K562 (cell line): ENCODE measurements at regions not wholly inside any gene's neighbourhood (a gene's known extent, or its start where the extent isn't known, plus 50 kb on each side); places are given as distances from the start of the nearest gene placed in this dataset.

Experiments
- SIN3A ChIP-seq, 2 experiments: fragments of 150-350 bp in 1 of 2; IDR thresholded peaks; 2 replicates each; pipeline ENCODE4 v1.6.1; 2011 to 2016; ENCODE audit warnings: borderline replicate concordance in 2 of 2, low read depth in 2 of 2, low read length in 2 of 2, mild to moderate bottlenecking in 2 of 2, moderate library complexity in 2 of 2; ENCODE audit not compliant: control insufficient read depth in 1 of 2
- TCF7 ChIP-seq: sonication (generic); IDR thresholded peaks from 2 replicates; pipeline ENCODE4 v1.6.1; 2016; ENCODE audit warnings: antibody characterized with exemption, borderline replicate concordance
- TF ChIP-seq, protein P1 (sequence below), 2 experiments: fragments of 450-650 bp; IDR thresholded peaks; 2 replicates each; pipeline ENCODE4 v1.6.1; 2016; ENCODE audit warnings: mild to moderate bottlenecking in 2 of 2, borderline replicate concordance in 1 of 2, low read depth in 1 of 2, moderate library complexity in 1 of 2
- TF ChIP-seq, protein P2 (sequence below), 3 experiments: IDR thresholded peaks in 2 of 3; conservative IDR thresholded peaks in 1 of 3; 2 replicates each; pipeline ENCODE4 v1.5.1; 2011 to 2012; ENCODE audit warnings: low read length in 3 of 3, mild to moderate bottlenecking in 3 of 3, control low read depth in 2 of 3, improper control_type of control experiment in 1 of 3, inconsistent platforms in 1 of 3, low read depth in 1 of 3, mixed read lengths in 1 of 3, moderate library complexity in 1 of 3; ENCODE audit not compliant: insufficient read depth in 2 of 3
- TF ChIP-seq, protein P3 (sequence below): fragments of 250-450 bp; sonication (Bioruptor Pico); IDR thresholded peaks from 2 replicates; pipeline ENCODE4 v1.8.0; 2021; ENCODE audit warnings: borderline replicate concordance, mild to moderate bottlenecking, moderate library complexity; ENCODE audit not compliant: poor library complexity, severe bottlenecking
- TF ChIP-seq, protein P4 (sequence below): fragments of 250-450 bp; sonication (Bioruptor Pico); IDR thresholded peaks from 2 replicates; pipeline ENCODE4 v1.5.0; 2021; ENCODE audit warnings: mild to moderate bottlenecking, borderline replicate concordance

DNA sequence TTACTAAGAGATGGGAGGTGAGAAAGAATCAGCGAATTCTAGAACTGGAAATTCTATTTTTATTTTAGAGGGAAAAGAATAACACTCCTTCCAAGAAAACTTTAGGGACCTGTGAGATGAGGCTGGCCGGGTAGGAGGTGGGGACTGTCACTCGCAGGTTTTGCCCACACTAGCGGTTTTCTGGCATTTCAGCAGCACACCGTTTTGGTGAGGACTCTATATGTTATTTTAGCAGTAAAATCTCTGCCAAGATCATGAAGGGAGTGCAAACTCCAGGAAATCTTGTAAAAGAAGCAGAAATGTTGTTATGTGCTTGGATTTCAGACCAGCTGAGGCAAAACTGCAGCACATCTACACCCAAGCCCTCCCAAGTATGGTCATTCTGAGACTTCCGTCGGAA, 470.6 kb downstream of the PSAT1 start (continued):
- TF ChIP-seq, protein P1, sequence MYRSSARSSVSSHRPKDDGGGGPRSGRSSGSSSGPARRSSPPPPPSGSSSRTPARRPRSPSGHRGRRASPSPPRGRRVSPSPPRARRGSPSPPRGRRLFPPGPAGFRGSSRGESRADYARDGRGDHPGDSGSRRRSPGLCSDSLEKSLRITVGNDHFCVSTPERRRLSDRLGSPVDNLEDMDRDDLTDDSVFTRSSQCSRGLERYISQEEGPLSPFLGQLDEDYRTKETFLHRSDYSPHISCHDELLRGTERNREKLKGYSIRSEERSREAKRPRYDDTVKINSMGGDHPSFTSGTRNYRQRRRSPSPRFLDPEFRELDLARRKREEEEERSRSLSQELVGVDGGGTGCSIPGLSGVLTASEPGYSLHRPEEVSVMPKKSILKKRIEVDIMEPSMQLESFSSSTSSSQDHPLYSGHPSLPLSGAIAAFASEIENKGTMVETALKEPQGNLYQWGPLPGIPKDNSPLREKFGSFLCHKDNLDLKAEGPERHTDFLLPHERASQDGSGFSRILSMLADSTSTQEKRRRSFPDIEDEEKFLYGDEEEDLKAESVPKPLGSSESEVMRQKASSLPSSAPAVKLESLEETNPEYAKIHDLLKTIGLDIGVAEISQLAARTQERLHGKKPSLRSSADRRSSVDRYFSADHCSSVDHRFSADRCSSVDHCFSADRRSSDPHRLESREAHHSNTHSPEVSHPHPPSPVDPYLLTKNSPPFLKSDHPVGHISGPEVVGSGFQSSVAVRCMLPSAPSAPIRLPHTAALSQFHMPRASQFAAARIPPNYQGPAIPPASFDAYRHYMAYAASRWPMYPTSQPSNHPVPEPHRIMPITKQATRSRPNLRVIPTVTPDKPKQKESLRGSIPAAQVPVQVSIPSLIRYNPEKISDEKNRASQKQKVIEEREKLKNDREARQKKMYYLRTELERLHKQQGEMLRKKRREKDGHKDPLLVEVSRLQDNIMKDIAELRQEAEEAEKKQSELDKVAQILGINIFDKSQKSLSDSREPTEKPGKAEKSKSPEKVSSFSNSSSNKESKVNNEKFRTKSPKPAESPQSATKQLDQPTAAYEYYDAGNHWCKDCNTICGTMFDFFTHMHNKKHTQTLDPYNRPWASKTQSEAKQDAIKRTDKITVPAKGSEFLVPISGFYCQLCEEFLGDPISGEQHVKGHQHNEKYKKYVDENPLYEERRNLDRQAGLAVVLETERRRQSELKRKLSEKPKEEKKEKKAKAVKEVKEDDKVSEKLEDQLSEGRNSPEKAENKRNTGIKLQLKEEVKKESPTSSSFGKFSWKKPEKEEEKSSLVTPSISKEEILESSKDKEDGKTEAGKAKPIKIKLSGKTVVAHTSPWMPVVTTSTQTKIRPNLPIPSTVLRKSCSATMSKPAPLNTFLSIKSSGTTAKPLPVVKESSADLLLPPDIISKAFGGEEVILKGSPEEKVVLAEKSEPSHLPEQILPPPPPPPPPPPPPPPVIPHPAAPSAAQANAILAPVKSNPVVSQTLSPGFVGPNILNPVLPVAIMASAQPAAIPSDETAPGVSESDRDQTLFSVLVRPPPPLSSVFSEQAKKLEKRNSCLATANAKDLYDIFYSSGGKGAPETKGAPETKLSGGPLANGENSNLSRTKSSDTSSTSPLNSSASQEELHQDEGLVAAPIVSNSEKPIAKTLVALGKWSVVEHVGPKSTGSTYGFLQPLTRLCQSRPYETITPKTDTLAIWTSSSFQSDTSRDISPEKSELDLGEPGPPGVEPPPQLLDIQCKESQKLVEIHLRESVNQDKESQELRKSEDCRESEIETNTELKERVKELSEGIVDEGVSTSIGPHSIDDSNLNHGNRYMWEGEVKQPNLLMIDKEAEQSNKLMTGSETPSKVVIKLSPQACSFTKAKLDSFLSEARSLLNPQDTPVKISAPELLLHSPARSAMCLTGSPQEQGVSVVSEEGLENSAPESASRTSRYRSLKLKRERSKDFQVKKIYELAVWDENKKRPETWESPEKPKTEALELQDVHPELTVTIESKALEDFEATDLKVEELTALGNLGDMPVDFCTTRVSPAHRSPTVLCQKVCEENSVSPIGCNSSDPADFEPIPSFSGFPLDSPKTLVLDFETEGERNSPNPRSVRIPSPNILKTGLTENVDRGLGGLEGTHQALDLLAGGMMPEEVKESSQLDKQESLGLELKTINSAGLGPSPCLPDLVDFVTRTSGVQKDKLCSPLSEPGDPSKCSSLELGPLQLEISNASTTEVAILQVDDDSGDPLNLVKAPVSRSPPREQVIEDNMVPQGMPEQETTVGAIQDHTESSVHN (IDR thresholded peaks at IDR 0.05; ENCODE audit: borderline replicate concordance in 1 of 2, low read depth in 1 of 2): no peak
- TF ChIP-seq TCF7: no peak
- TF ChIP-seq, protein P2, sequence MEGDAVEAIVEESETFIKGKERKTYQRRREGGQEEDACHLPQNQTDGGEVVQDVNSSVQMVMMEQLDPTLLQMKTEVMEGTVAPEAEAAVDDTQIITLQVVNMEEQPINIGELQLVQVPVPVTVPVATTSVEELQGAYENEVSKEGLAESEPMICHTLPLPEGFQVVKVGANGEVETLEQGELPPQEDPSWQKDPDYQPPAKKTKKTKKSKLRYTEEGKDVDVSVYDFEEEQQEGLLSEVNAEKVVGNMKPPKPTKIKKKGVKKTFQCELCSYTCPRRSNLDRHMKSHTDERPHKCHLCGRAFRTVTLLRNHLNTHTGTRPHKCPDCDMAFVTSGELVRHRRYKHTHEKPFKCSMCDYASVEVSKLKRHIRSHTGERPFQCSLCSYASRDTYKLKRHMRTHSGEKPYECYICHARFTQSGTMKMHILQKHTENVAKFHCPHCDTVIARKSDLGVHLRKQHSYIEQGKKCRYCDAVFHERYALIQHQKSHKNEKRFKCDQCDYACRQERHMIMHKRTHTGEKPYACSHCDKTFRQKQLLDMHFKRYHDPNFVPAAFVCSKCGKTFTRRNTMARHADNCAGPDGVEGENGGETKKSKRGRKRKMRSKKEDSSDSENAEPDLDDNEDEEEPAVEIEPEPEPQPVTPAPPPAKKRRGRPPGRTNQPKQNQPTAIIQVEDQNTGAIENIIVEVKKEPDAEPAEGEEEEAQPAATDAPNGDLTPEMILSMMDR (IDR thresholded peaks at IDR 0.05 in 2 of 3, conservative IDR thresholded peaks at IDR 0.05 in 1 of 3; ENCODE audit: insufficient read depth in 2 of 3, low read depth in 1 of 3, low read length in 3 of 3): no peak
- TF ChIP-seq, protein P3, sequence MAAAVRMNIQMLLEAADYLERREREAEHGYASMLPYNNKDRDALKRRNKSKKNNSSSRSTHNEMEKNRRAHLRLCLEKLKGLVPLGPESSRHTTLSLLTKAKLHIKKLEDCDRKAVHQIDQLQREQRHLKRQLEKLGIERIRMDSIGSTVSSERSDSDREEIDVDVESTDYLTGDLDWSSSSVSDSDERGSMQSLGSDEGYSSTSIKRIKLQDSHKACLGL: no peak
- TF ChIP-seq SIN3A (IDR thresholded peaks at IDR 0.05; ENCODE audit: borderline replicate concordance in 2 of 2, control insufficient read depth in 1 of 2, low read depth in 2 of 2, low read length in 2 of 2): no peak
- TF ChIP-seq, protein P4, sequence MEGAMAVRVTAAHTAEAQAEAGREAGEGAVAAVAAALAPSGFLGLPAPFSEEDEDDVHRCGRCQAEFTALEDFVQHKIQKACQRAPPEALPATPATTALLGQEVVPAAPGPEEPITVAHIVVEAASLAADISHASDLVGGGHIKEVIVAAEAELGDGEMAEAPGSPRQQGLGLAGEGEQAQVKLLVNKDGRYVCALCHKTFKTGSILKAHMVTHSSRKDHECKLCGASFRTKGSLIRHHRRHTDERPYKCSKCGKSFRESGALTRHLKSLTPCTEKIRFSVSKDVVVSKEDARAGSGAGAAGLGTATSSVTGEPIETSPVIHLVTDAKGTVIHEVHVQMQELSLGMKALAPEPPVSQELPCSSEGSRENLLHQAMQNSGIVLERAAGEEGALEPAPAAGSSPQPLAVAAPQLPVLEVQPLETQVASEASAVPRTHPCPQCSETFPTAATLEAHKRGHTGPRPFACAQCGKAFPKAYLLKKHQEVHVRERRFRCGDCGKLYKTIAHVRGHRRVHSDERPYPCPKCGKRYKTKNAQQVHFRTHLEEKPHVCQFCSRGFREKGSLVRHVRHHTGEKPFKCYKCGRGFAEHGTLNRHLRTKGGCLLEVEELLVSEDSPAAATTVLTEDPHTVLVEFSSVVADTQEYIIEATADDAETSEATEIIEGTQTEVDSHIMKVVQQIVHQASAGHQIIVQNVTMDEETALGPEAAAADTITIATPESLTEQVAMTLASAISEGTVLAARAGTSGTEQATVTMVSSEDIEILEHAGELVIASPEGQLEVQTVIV: no peak
